ENCODE measurements at regions not wholly inside any gene's neighbourhood (a gene's known extent, or its start where the extent isn't known, plus 50 kb on each side); places are given as distances from the start of the nearest gene placed in this dataset.

- Mint-ChIP-seq H3K27ac (ENCODE audit: unreplicated experiment) (no peak overlapping the region), H3K4me3 (ENCODE audit: unreplicated experiment) (no peak overlapping the region), H3K4me1 (ENCODE audit: low read depth, unreplicated experiment) (no peaks in the 10 kb centered on the region), H3K27me3 (ENCODE audit: low read depth, unreplicated experiment) (peaks cover 26% of the 10 kb centered on the region), H3K9me3 (ENCODE audit: unreplicated experiment) (peaks cover 1% of the 10 kb centered on the region), H3K36me3 (ENCODE audit: low read depth, unreplicated experiment) (no peaks in the 10 kb centered on the region)
- DNase-seq (ENCODE audit: low read depth), result no peak
- H4K20me1 ChIP-seq (ENCODE audit: insufficient read depth, low read length), result no peaks in the 10 kb centered on the region
- no peaks in the 10 kb centered on the region for H3K4me1 ChIP-seq (ENCODE audit: insufficient read depth, low read length)
- H3K4me2 ChIP-seq (ENCODE audit: low read length), result no peak overlapping the region
- no peaks in the 10 kb centered on the region for H3K27me3 ChIP-seq (ENCODE audit: insufficient read depth, low read length)
- H3K9me3 ChIP-seq (ENCODE audit: insufficient read depth, low read depth, low read length), result no peaks in the 10 kb centered on the region
- H3K36me3 ChIP-seq (ENCODE audit: insufficient read depth, low read length), result no peaks in the 10 kb centered on the region
- no peaks in the 10 kb centered on the region for H3K79me2 ChIP-seq (ENCODE audit: insufficient read depth, low read length)
- no peak overlapping the region for H2AFZ ChIP-seq (ENCODE audit: low read depth, low read length)
- H3K9ac ChIP-seq (ENCODE audit: low read length), result no peak overlapping the region
- H3K4me3 ChIP-seq (ENCODE audit: insufficient read depth, low read depth, low read length), result no peak overlapping the region
- FAIRE-seq, result no peak
- TF ChIP-seq CTCF (IDR thresholded peaks at IDR 0.05; ENCODE audit: insufficient read depth, low read depth, low read length), result no peak
- TF ChIP-seq EZH2 (IDR thresholded peaks at IDR 0.05; ENCODE audit: insufficient read depth, low read length), result no peak
- no peak overlapping the region for H3K27ac ChIP-seq (ENCODE audit: low read depth, low read length)
Measured at GRCh38 chr15:93477188-93477587, 388.2 kb upstream of the RGMA start.

- H3K9ac ChIP-seq (ENCODE audit: low read length), result no peak overlapping the region
- no peaks in the 10 kb centered on the region for H3K36me3 ChIP-seq (ENCODE audit: insufficient read depth, low read length)
- no peak overlapping the region for H3K27ac ChIP-seq (ENCODE audit: low read depth, low read length)
- no peaks in the 10 kb centered on the region for H4K20me1 ChIP-seq (ENCODE audit: insufficient read depth, low read length)
- no peak overlapping the region for H3K4me3 ChIP-seq (ENCODE audit: insufficient read depth, low read depth, low read length)
- DNase-seq (ENCODE audit: low read depth) (no peak), FAIRE-seq (no peak)
- TF ChIP-seq EZH2 (IDR thresholded peaks at IDR 0.05; ENCODE audit: insufficient read depth, low read length) (no peak), CTCF (IDR thresholded peaks at IDR 0.05; ENCODE audit: insufficient read depth, low read depth, low read length) (no peak)
- Mint-ChIP-seq H3K36me3 (ENCODE audit: low read depth, unreplicated experiment) (no peaks in the 10 kb centered on the region), H3K27ac (ENCODE audit: unreplicated experiment) (no peak overlapping the region), H3K4me3 (ENCODE audit: unreplicated experiment) (no peak overlapping the region), H3K9me3 (ENCODE audit: unreplicated experiment) (peaks cover 1% of the 10 kb centered on the region), H3K27me3 (ENCODE audit: low read depth, unreplicated experiment) (peaks cover 26% of the 10 kb centered on the region), H3K4me1 (ENCODE audit: low read depth, unreplicated experiment) (no peaks in the 10 kb centered on the region)
- H3K27me3 ChIP-seq (ENCODE audit: insufficient read depth, low read length), result no peaks in the 10 kb centered on the region
- no peaks in the 10 kb centered on the region for H3K4me1 ChIP-seq (ENCODE audit: insufficient read depth, low read length)
- H3K4me2 ChIP-seq (ENCODE audit: low read length), result no peak overlapping the region
- H3K79me2 ChIP-seq (ENCODE audit: insufficient read depth, low read length), result no peaks in the 10 kb centered on the region
- no peaks in the 10 kb centered on the region for H3K9me3 ChIP-seq (ENCODE audit: insufficient read depth, low read depth, low read length)
- no peak overlapping the region for H2AFZ ChIP-seq (ENCODE audit: low read depth, low read length)
Measured at GRCh38 chr15:93476491-93477177, 387.6 kb upstream of the RGMA start.

GRCh38 chr15:93474728-93475127 is 385.7 kb upstream of the RGMA start:
- DNase-seq (ENCODE audit: low read depth) (no peak), FAIRE-seq (no peak)

More at GRCh38 chr15:93474728-93475127, 385.7 kb upstream of the RGMA start:
- Mint-ChIP-seq H3K4me1 (ENCODE audit: low read depth, unreplicated experiment) (no peaks in the 10 kb centered on the region), H3K27ac (ENCODE audit: unreplicated experiment) (no peak overlapping the region), H3K4me3 (ENCODE audit: unreplicated experiment) (no peak overlapping the region), H3K27me3 (ENCODE audit: low read depth, unreplicated experiment) (peaks cover 21% of the 10 kb centered on the region), H3K36me3 (ENCODE audit: low read depth, unreplicated experiment) (no peaks in the 10 kb centered on the region), H3K9me3 (ENCODE audit: unreplicated experiment) (peaks cover 1% of the 10 kb centered on the region)
- Histone ChIP-seq H3K4me3 (ENCODE audit: insufficient read depth, low read depth, low read length) (no peak overlapping the region), H3K79me2 (ENCODE audit: insufficient read depth, low read length) (no peaks in the 10 kb centered on the region), H3K36me3 (ENCODE audit: insufficient read depth, low read length) (no peaks in the 10 kb centered on the region), H3K27ac (ENCODE audit: low read depth, low read length) (no peak overlapping the region), H3K27me3 (ENCODE audit: insufficient read depth, low read length) (no peaks in the 10 kb centered on the region), H3K4me2 (ENCODE audit: low read length) (no peak overlapping the region), H3K9me3 (ENCODE audit: insufficient read depth, low read depth, low read length) (no peaks in the 10 kb centered on the region), H3K4me1 (ENCODE audit: insufficient read depth, low read length) (no peaks in the 10 kb centered on the region), H3K9ac (ENCODE audit: low read length) (no peak overlapping the region), H4K20me1 (ENCODE audit: insufficient read depth, low read length) (no peaks in the 10 kb centered on the region), H2AFZ (ENCODE audit: low read depth, low read length) (no peak overlapping the region)
- TF ChIP-seq EZH2 (IDR thresholded peaks at IDR 0.05; ENCODE audit: insufficient read depth, low read length) (no peak), CTCF (IDR thresholded peaks at IDR 0.05; ENCODE audit: insufficient read depth, low read depth, low read length) (no peak)
